ENCODE measurements at regions not wholly inside any gene's neighbourhood (a gene's known extent, or its start where the extent isn't known, plus 50 kb on each side); places are given as distances from the start of the nearest gene placed in this dataset.

DNA sequence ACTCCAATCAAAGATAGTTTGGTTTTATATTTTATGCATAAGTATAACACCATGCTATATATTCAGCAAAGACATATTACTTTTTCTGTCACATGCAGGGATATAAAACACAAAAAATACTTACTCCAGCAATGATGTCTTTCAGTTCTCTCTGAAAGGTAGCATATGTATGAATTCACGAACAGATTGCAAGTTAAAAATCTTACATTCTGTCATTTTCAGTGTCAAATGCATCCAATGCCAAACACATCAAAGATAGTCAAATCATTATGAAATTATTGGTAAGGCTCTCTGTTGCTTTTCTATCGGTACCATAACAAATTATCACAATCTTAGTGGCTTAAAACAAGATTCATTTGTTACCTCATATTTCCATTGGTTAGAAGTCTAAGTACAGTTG is 492.0 kb upstream of the KIF2B start:
- TF ChIP-seq POLR2A (IDR thresholded peaks at IDR 0.05) = no peak
- TF ChIP-seq, protein P1, sequence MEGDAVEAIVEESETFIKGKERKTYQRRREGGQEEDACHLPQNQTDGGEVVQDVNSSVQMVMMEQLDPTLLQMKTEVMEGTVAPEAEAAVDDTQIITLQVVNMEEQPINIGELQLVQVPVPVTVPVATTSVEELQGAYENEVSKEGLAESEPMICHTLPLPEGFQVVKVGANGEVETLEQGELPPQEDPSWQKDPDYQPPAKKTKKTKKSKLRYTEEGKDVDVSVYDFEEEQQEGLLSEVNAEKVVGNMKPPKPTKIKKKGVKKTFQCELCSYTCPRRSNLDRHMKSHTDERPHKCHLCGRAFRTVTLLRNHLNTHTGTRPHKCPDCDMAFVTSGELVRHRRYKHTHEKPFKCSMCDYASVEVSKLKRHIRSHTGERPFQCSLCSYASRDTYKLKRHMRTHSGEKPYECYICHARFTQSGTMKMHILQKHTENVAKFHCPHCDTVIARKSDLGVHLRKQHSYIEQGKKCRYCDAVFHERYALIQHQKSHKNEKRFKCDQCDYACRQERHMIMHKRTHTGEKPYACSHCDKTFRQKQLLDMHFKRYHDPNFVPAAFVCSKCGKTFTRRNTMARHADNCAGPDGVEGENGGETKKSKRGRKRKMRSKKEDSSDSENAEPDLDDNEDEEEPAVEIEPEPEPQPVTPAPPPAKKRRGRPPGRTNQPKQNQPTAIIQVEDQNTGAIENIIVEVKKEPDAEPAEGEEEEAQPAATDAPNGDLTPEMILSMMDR (IDR thresholded peaks at IDR 0.05) = no peak

Measured in stomach (tissue), 4 donors.